Activated CD4-positive, alpha-beta T cell treated with anti-CD3 and anti-CD28 coated beads, Interleukin-2, Interleukin-6, amounts not matched to agents 100 ng/mL and 50 ng/mL, durations not matched to agents 16 hours and 8 hours (primary cell): ENCODE measurements at regions not wholly inside any gene's neighbourhood (a gene's known extent, or its start where the extent isn't known, plus 50 kb on each side); places are given as distances from the start of the nearest gene placed in this dataset.
"Not testable (repeated sequence)": the region's sequence is repeated elsewhere in the genome, so short reads cannot be mapped to it uniquely, and the experiment has no call there.

ENCODE experiments used
- DNase-seq: peaks from one replicate; pipeline ENCODE4 v3.0.0-alpha.2; 2020

GRCh38 chr7:86592185-86592584 is 51.5 kb upstream of the GRM3 start:
- no peak for DNase-seq

- DNase-seq, result no peak
Observed at GRCh38 chr7:86574006-86574405, 69.7 kb upstream of the GRM3 start.

DNA sequence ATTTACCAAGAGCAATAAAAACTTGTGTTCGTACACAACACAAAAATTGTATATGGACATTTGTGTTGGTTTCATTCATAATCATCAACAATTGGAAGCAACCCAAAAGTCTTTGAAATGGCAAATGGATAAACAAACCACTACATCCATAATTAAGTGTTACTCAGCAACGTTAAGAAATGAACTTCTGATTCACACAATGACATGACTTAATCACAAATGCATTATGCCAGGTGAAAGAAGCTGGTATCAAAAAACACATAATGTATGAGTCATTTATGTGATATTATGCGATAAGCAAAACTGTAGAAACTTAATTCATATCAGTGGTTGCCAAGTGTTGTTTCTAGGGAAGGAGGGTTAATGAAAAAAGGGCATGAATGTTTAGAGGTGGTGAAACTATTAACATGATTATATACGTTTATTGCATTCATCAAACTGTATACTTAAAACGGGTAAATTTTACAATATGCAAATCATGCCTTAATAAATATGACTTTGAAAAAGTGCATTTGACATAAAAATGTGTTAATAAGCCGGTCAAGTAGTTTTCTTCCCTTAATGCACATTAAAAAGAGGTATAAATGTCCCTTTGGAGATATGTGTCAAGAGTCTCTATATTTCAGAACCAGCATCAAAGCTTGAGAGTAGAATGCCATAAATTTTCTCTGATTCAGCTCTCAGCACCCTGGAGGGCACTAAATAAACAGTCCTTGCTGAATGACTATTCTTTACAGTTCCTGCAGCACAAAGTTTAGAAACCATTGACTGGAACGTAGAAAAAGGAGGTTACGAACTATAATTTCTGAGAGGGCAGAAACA is 84.8 kb upstream of the GRM3 start:
- DNase-seq, result no peak

DNA sequence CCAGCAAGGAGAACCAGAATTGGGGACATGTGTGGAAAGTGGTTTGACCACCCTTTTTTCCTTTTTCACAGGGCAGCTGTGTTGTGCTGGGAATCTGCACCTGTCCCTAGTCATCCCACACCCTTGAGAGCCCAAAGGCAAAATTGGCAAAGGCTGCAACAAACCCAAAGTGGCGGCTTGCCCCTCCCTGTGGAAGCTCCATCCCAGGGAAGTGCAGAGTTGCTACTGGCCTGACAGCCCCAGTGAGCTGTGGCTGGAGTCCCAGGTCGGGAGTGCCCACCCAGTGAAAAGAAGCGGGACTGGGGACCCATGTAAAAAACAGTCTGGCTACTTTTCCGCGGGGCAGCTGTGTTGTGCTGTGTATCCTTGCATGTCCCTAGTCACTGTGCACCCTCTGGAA is 109.1 kb upstream of the GRM3 start:
- DNase-seq, result no peak

DNA sequence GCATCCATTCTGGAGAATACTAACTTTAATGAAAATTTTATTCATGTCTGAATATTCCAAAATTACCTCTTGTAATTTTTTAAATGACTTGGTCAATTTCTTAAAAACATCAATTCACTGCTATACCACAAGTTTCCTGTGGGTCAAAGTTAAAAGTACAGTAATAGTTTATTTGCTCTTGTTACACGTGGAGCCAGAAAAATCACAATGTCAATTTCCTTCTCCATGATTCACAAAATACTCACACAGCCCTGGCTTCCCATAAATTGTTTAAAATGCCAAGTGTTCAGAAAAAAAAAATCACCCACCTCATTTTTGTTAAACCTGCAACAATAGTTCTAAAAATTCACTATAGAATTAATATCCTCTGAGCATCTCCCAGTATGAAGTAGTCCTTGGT is 139.5 kb upstream of the GRM3 start:
- DNase-seq, result no peak

DNA sequence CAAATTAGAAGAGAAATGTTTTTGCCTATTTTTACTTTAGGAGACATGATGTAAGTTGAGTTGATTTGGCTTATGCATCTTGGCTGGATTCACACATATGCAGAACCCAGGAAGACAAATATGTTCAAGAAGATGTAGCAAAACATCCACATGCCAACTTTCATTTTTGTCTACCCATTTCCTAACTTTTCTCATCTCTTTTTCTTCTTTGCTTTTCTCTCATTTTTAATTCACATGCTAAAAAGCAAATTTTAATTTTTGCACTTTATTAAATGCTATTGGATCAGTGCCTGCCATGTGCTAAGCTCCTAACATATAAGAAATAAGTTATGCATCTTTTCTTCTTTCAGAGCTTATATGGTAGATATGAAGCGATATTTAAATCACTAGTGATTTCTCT is 143.7 kb upstream of the GRM3 start:
- DNase-seq, result no peak

- DNase-seq, result no peak
Observed at GRCh38 chr7:86485827-86486226, 157.9 kb upstream of the GRM3 start.

DNA sequence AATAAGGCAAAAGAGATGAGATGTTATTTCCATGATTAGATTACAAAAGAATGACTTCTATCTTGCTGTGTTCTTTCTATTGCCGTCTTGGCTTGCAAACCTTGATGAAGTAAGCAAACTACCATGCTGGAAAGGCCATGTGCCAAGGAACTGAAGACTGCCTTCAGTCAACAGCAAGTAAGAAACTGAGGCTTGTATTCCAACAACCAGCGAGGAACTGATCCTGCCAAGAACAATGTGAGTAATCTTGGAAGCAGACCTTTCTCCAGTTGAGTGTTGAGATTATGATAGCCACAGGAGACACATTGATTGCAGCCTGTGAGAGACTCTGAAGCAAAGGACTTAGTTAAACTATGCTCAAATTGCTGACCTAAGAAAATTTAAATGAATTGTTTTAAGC is 164.6 kb upstream of the GRM3 start:
- DNase-seq, result no peak

DNA sequence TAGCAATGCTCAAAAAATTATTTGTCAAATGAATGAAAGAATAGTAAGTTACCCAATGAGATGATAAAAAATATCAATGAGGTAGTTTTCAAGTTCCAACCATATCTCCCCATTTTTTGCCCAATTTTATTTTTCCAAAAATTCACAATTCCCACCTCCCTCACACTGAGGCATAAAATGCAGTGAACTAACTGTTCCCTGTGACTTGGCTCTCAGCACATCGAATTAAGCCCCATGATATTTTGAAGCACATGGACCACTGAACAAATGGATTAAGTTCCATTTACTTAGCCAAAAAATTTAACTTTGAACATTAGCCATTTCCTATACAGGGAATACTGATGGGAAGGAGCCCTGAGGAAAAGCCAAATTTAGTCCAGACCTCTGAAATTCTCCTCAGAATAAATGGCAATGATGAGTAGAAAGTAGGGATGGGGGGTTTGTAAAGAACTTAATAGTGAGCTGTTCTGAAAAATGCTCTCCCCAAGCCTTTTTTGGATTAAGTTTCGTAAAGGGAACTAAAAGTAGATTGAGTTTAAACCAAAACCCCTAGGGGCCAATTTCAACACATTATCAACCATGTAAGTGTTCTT is 166.3 kb upstream of the GRM3 start:
- DNase-seq, result no peak

- no peak for DNase-seq
Observed at GRCh38 chr7:86470763-86471162, 172.9 kb upstream of the GRM3 start.

GRCh38 chr7:86469680-86470295 is 173.9 kb upstream of the GRM3 start:
- DNase-seq, result peak; percentile 75

- no peak for DNase-seq
Observed at GRCh38 chr7:86454753-86455152, 189.0 kb upstream of the GRM3 start.

DNA sequence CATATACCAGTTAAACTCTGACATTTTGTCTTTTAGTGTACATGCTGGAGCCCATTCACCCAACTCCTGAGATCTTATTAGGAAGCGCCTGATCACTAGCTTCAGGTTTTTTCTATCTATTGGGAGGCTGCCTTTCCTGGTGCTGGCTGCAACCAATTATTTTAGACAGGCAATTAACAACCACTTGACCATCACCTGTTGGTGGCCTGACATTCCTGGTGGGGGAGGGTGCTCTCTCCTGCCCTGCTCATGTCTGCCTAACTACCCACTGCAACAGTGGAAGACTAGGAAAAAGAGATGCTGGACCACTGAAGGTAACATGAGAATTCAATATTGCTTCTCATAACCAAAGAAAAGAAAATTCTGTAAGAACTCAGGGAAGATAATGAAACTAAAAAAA is 190.3 kb upstream of the GRM3 start:
- DNase-seq, result no peak

DNA sequence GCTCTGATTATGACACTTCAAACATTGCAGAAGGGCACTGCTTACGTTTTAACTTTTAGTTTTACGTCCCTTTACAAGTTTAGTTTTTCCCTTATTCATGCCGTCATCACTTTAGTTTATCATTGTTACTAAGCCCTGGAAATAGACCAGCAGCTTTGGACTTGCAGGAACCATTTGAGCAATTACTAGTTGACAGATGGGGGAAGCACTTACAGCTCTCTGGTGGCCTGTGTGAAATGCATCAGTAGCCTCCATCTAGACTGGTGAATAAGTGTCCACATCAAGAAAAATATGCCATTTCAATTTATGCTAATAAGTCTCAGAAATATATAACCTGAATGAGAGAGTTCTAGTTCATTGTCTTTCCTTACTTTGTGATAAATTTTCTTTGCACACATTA is 194.9 kb upstream of the GRM3 start:
- no peak for DNase-seq

DNA sequence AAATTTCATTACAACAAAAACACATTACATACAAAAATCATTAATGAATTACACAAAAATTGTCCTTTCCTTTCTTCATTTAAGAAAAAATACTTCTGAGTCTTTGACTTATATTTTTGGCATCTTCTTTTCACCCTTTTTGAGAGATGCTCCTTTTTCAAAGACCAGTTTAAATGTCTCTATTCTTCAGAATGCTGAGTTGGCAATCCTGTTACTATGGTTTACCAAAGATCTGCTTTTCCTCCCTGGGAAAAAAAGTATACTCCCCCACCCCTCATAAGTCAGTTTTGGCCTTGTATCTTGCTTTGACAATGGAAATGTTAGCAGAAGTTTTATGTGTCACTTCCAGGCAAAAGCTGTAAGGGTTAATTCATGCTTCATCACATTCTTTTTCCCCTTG is 198.4 kb upstream of the GRM3 start:
- no peak for DNase-seq

DNA sequence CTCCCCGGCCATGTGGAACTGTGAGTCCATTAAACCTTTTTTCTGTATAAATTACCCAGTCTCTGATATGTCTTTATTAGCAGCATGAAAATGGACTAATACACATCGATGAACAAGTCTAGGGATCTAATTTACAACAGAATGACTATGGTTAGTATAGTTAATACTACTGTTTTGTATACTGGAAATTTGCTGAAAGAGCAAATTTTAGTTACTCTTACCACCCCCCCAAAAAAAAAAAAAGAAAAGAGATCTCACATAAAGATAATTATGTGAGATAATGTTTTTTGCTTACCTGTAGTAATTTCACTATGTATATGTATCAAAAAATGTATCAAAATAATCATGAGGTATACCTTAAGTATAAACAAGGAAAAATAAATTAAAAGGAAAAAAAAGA is 199.5 kb upstream of the GRM3 start:
- DNase-seq, result no peak

- DNase-seq, result not testable (repeated sequence)
Observed at GRCh38 chr7:86440420-86440819, 203.3 kb upstream of the GRM3 start.

GRCh38 chr7:86437951-86438450 is 205.7 kb upstream of the GRM3 start:
- no peak for DNase-seq

DNA sequence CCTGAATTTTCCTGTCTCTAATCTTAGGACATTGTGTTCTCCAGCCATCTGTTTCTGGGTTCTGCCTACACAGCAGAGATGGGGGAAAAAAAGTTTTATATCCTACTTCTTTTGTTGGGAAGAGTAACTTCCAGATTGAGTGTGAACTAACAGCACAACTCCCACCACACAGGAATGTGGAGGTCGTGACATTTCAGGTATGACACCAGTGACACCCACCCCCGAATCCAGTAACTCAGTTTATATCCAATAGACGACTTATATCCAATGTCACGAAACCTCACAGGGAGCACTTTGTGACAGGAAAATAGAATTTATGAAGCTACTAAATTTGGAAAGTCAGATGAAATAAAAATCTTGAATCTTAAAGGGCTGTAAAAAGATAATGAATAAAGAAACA is 211.9 kb upstream of the GRM3 start:
- no peak for DNase-seq

DNA sequence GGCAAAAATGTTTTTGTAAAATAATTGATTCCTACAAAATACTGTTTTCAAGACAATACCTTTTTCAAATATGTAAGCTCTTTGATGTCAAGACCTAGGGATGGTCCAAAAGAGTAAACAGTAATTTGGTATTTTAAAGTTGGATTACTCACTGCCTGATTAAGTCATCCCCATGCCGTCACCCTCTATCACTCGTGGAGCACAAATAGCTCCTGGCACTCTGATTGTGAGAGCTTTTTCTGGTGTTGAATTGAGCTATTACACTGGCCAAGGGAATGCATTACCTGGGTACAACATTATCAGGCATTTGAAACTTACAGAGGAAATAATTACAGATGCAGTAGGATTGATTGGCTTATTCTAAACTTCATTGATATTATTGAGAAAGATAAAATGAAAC is 231.9 kb upstream of the GRM3 start:
- DNase-seq, result no peak

DNA sequence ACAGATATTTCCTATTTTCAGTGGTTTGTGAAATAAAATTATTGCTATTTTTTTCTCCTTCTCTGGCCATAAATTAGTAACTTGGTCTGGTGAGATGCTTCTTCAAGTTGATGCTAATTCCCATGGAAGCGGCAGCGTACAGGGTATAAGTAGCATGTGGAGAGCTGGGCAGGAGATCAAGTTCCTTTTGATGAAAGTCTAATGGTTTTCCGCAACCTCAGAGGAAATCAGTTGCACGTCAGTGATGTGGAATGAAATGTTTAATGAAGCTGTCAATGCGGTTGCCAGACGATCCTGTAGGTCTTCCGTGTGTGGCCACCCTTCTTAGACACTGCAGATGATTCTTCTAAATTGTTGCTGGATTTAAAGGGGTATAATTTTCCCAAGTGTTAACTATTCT is 236.4 kb upstream of the GRM3 start:
- no peak for DNase-seq

DNA sequence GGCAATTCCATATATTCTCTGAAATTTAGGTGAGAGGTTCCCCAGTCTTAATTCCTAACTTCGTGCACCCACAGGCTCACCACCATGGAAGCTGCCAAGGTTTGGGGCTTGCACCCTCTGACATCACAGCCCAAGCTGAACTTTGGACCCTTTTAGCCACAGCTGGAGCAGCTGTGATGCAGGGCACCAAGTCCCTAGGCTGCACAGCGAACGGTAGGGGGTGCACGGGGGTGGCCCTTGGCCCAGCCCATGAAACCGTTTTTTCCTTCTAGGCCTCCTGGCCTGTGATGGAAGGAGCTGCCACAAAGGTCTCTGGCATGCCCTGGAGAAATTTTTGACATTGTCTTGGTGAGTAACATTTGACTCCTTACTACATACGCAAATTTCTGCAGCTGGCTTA is 251.9 kb upstream of the GRM3 start:
- DNase-seq, result no peak

- not testable (repeated sequence) for DNase-seq
Observed at GRCh38 chr7:86375602-86376001, 268.1 kb upstream of the GRM3 start.

DNA sequence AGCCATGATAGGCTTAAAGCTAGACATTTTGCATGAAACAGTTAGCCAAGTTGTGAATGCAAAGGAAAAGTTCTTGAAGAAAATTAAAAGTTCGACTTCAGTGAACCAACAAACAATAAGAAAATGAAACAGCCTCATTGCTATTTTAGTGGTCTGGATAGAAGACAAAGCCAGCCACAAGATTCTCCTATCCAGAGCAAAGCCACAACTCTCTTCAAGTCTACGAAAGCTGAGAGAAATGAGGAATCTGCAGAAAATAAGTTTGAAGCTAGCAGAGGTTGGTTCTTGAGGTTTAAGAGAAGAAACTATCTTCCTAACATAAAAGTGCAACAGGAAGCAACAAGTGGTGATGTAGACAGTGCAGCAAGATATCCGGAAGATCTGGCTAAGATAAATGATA is 271.4 kb upstream of the GRM3 start:
- no peak for DNase-seq
